GM12878 (cell line): ENCODE measurements at regions not wholly inside any gene's neighbourhood (a gene's known extent, or its start where the extent isn't known, plus 50 kb on each side); places are given as distances from the start of the nearest gene placed in this dataset.

Experiments used
- ATAC-seq: fragments of 200-7000 bp; cut with Tn5 transposase; 3 replicates; pipeline ENCODE4 v1.9.1; 2020; ENCODE audit warnings: mild to moderate bottlenecking, moderate library complexity
- BruUV-seq: library from RNA; stranded (reverse); fragments of 400-500 nt; replicated peaks from 2 replicates; lab custom pipeline; 2021; lab: Mats Ljungman, UMichigan
- CTCF ChIA-PET: fragments of 300-600 bp; sonication (Branson Sonifier 250); formaldehyde crosslinking; extraction: SDS; loops from one replicate; lab custom pipeline; 2021; ENCODE audit warnings: inconsistent platforms; lab: Yijun Ruan, JAX
- POLR2A ChIA-PET: fragments of 350-600 bp; formaldehyde crosslinking; extraction: SDS; loops from one replicate; lab custom pipeline; 2021; ENCODE audit warnings: inconsistent platforms; lab: Charles Lee
- RAD21 ChIA-PET: fragments of 300-600 bp; sonication (Branson Sonifier 250); formaldehyde crosslinking; loops from one replicate; lab custom pipeline; 2023; ENCODE audit warnings: antibody characterized with exemption; ENCODE audit not compliant: unreplicated experiment; lab: Charles Lee
- SMC1A ChIA-PET: fragments of 300-600 bp; sonication (Branson Sonifier 250); formaldehyde crosslinking; loops from one replicate; lab custom pipeline; 2023; ENCODE audit not compliant: unreplicated experiment, uncharacterized antibody; lab: Charles Lee
- DNase-seq: peaks from one replicate; pipeline ENCODE4 v3.0.0-alpha.2; 2011; ENCODE audit warnings: low read depth, low spot score
- FAIRE-seq: peaks from 3 replicates; lab custom pipeline; 2011; peaks lifted over from hg19 to GRCh38; lab: Jason Lieb, UNC
- H2AFZ ChIP-seq: 2 replicates; pipeline ENCODE4 v1.6.0; 2011; ENCODE audit warnings: low read depth, low read length, control low read depth; ENCODE audit not compliant: control insufficient read depth
- H3K27ac ChIP-seq: 2 replicates; pipeline ENCODE4 v1.5.1; 2011; ENCODE audit warnings: control low read depth; ENCODE audit not compliant: control insufficient read depth, insufficient read depth
- H3K27me3 ChIP-seq, 2 experiments: replicated peaks in 1 of 2; 2 replicates each; pipeline versions ENCODE4 v1.6.0 to v1.6.1; 2011; ENCODE audit warnings: low read length in 1 of 2; ENCODE audit not compliant: control insufficient read depth in 2 of 2, insufficient read depth in 2 of 2
- H3K36me3 ChIP-seq, 2 experiments: 2 replicates each; pipeline ENCODE4 v1.5.1; 2011; ENCODE audit warnings: low read length in 1 of 2; ENCODE audit not compliant: control insufficient read depth in 2 of 2, insufficient read depth in 2 of 2
- H3K4me1 ChIP-seq: 2 replicates; pipeline ENCODE4 v1.6.1; 2011; ENCODE audit warnings: mild to moderate bottlenecking, low read length, moderate library complexity, mixed read lengths; ENCODE audit not compliant: control insufficient read depth, insufficient read depth
- H3K4me2 ChIP-seq: 2 replicates; pipeline ENCODE4 v1.6.0; 2011; ENCODE audit warnings: control low read depth; ENCODE audit not compliant: control insufficient read depth, insufficient read depth
- H3K4me3 ChIP-seq: fragments of 200-600 bp; sonication (generic); 2 replicates; pipeline ENCODE4 v1.5.1; 2016
- H3K79me2 ChIP-seq: 2 replicates; pipeline ENCODE4 v1.6.0; 2011; ENCODE audit warnings: low read length; ENCODE audit not compliant: control insufficient read depth, insufficient read depth
- H3K9ac ChIP-seq: 2 replicates; pipeline ENCODE4 v1.8.0; 2011; ENCODE audit warnings: low read length, control low read depth, mixed read lengths; ENCODE audit not compliant: control insufficient read depth, insufficient read depth
- H3K9me3 ChIP-seq: replicated peaks from 3 replicates; pipeline ENCODE4 v1.5.1; 2011; ENCODE audit warnings: mild to moderate bottlenecking, low read length; ENCODE audit not compliant: control insufficient read depth, insufficient read depth
- H4K20me1 ChIP-seq: 2 replicates; pipeline ENCODE4 v1.6.0; 2011; ENCODE audit not compliant: control insufficient read depth, insufficient read depth
- CTCF ChIP-seq, 3 experiments: IDR thresholded peaks in 2 of 3; conservative IDR thresholded peaks in 1 of 3; 2 replicates each; pipeline ENCODE4 v1.5.1; 2011; ENCODE audit warnings: low read depth in 3 of 3, low read length in 3 of 3, mild to moderate bottlenecking in 3 of 3, control low read depth in 2 of 3, moderate library complexity in 2 of 3, inconsistent platforms in 1 of 3, mixed read lengths in 1 of 3; ENCODE audit not compliant: control insufficient read depth in 2 of 3, insufficient read depth in 1 of 3; ENCODE audit errors: extremely low read depth in 1 of 3
- NFYA ChIP-seq: IDR thresholded peaks from 2 replicates; pipeline ENCODE4 v1.6.1; 2011; ENCODE audit warnings: low read depth, mild to moderate bottlenecking, low read length, improper control_type of control experiment, borderline replicate concordance
- NR2C2 ChIP-seq: IDR thresholded peaks from 2 replicates; pipeline ENCODE4 v1.6.1; 2011; ENCODE audit warnings: borderline replicate concordance, low read depth; ENCODE audit not compliant: control insufficient read depth, insufficient read length
- RBBP5 ChIP-seq: fragments of 200-600 bp; sonication (generic); conservative IDR thresholded peaks from 2 replicates; pipeline ENCODE4 v1.6.1; 2016
- STAT1 ChIP-seq: fragments of 450-650 bp; conservative IDR thresholded peaks from 2 replicates; pipeline ENCODE4 v1.6.1; 2014; ENCODE audit warnings: antibody characterized with exemption, mild to moderate bottlenecking
- ZNF274 ChIP-seq: IDR thresholded peaks from one replicate; pipeline ENCODE4 v1.8.0; 2011; ENCODE audit not compliant: insufficient read length, insufficient read depth
- ZNF592 ChIP-seq: fragments of 450-650 bp; IDR thresholded peaks from 2 replicates; pipeline ENCODE4 v1.6.1; 2017; ENCODE audit warnings: mild to moderate bottlenecking, moderate library complexity
- WGBS: methylation state at CpG from one replicate; pipeline ENCODE4 v1.1.6; 2016; ENCODE audit warnings: low lambda C conversion rate; ENCODE audit not compliant: insufficient replicate concordance, insufficient coverage; ENCODE audit errors: missing lambda C conversion rate; 5-methylcytosine and 5-hydroxymethylcytosine counted together
- in situ Hi-C: fragments of 300-500 bp; cut with MboI; formaldehyde crosslinking; loops from 9 replicates; pipeline ENCODE4 v1.14.3; 2018; ENCODE audit warnings: mixed read lengths
- intact Hi-C: fragments of 100-400 bp; cut with micrococcal nuclease; formaldehyde crosslinking; loops from one replicate; pipeline ENCODE4 v1.14.2; 2022; ENCODE audit not compliant: unreplicated experiment

- DNase-seq (no peak), ATAC-seq (no peak)
- Histone ChIP-seq H3K27ac (no peak overlapping the region), H3K79me2 (no peaks in the 10 kb centered on the region), H2AFZ (no peak overlapping the region), H3K4me1 (no peaks in the 10 kb centered on the region), H3K27me3 (no peaks in the 10 kb centered on the region), H3K36me3 (no peaks in the 10 kb centered on the region)
- ChIA-PET RAD21 (interaction anchor here (1.1 kb wide), 1 partner anchor 175 kb away, joined by 3 read pairs; no protein-coding TSS in a partner anchor), POLR2A (interaction anchor here (0.8 kb wide), 1 partner anchor 14 kb away, joined by 3 read pairs; no protein-coding TSS in a partner anchor), SMC1A (interaction anchor here (0.9 to 2.2 kb wide), 7 partner anchors 10 to 101 kb away, joined by 3 to 23 read pairs (median 5); no protein-coding TSS in a partner anchor)
- intact Hi-C loops, result no loop called here
- WGBS, result 79% methylated on average over 6 of the region's 6 CpGs
- no peak for TF ChIP-seq RBBP5
- TF ChIP-seq, all 136 proteins: peak for 0
- BruUV-seq, result no TSS peak
- in situ Hi-C loops, result no loop called here
- CTCF ChIA-PET, result interaction anchor here (0.6 to 1.6 kb wide), 4 partner anchors 9 to 178 kb away, joined by 3 to 4 read pairs (median 4); no protein-coding TSS in a partner anchor
- Histone ChIP-seq H3K4me2 (no peak overlapping the region), H3K9me3 (no peaks in the 10 kb centered on the region), H3K9ac (no peak overlapping the region), H3K4me3 (no peak overlapping the region), H4K20me1 (no peaks in the 10 kb centered on the region)
- FAIRE-seq, result no peak
Measured at GRCh38 chr12:46484396-46485061, 112.0 kb upstream of the SLC38A2 start.

GRCh38 chr12:46483572-46484395, 111.2 kb upstream of the SLC38A2 start:
- RAD21 ChIA-PET, result interaction anchor here (1.0 to 1.1 kb wide), 2 partner anchors 10 to 175 kb away, joined by 3 to 4 read pairs; no protein-coding TSS in a partner anchor
- H3K27ac ChIP-seq, result no peak overlapping the region
- intact Hi-C loops (no loop called here), in situ Hi-C loops (no loop called here)
- H3K4me3 ChIP-seq, result no peak overlapping the region
- no peak overlapping the region for H3K4me2 ChIP-seq
- ATAC-seq (no peak), FAIRE-seq (no peak), DNase-seq (no peak)
- no peaks in the 10 kb centered on the region for H3K9me3 ChIP-seq
- H4K20me1 ChIP-seq, result no peaks in the 10 kb centered on the region
- H2AFZ ChIP-seq, result no peak overlapping the region
- H3K4me1 ChIP-seq, result no peaks in the 10 kb centered on the region
- no peak overlapping the region for H3K9ac ChIP-seq
- POLR2A ChIA-PET, result interaction anchor here (0.8 to 1.1 kb wide), 2 partner anchors 13 to 33 kb away, joined by 3 read pairs; no protein-coding TSS in a partner anchor
- no peaks in the 10 kb centered on the region for H3K36me3 ChIP-seq
- SMC1A ChIA-PET, result interaction anchor here (0.8 to 2.2 kb wide), 8 partner anchors 9 to 101 kb away, joined by 3 to 23 read pairs (median 5); no protein-coding TSS in a partner anchor
- no peaks in the 10 kb centered on the region for H3K27me3 ChIP-seq
- CTCF ChIA-PET, result interaction anchor here (0.7 to 1.6 kb wide), 5 partner anchors 8 to 178 kb away, joined by 3 to 4 read pairs (median 3); no protein-coding TSS in a partner anchor
- BruUV-seq, result no TSS peak
- 79% methylated on average over 4 of the region's 4 CpGs for WGBS
- H3K79me2 ChIP-seq, result no peaks in the 10 kb centered on the region
- TF ChIP-seq CTCF (IDR thresholded peaks at IDR 0.05 in 2 of 3, conservative IDR thresholded peaks at IDR 0.05 in 1 of 3; ENCODE audit: control insufficient read depth in 2 of 3, extremely low read depth in 1 of 3, insufficient read depth in 1 of 3, low read depth in 3 of 3, low read length in 3 of 3) (no peak), STAT1 (no peak), ZNF274 (no peak), NFYA (no peak), NR2C2 (no peak), ZNF592 (no peak)
